ENCODE measurements at regions not wholly inside any gene's neighbourhood (a gene's known extent, or its start where the extent isn't known, plus 50 kb on each side); places are given as distances from the start of the nearest gene placed in this dataset.
"Not testable (repeated sequence)": the region's sequence is repeated elsewhere in the genome, so short reads cannot be mapped to it uniquely, and the experiment has no call there.

DNA sequence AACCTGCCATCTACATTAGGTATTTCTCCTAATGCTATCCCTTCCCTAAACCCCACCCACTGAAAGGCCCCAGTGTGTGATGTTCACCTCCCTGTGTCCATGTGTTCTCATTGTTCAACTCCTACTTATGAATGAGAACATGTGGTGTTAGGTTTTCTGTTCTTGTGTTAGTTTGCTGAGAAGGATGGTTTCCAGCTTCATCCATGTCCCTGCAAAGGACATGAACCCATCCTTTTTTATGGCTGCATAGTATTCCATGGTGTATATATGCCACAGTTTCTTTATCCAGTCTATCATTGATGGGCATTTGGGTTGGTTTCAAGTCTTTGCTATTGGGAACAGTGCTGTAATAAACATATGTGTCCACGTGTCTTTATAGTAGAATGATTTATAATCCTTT, 149.2 kb downstream of the PCDH7 start:
- DNase-seq (ENCODE audit: low read depth, low spot score), result not testable (repeated sequence)

DNA sequence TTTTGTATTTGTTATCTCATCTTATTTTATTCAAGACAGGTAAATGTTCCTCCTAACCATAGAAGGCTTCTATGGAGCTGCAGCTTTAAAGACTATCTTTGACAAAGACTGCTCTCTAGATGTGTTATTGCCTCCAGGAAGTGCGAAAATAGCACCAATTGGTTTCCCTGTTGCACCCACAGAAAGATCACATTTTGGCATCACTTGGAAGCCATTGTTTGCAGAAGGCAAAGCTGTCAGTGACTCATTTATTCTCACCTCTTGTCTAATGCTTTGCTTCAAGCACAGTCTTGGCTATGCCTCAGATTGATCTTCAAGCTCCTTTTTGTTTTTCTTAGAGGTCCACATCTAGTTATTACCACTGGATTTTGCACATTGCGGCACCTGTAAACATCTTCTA, 150.3 kb downstream of the PCDH7 start:
- no peak for DNase-seq (ENCODE audit: low read depth, low spot score)

DNA sequence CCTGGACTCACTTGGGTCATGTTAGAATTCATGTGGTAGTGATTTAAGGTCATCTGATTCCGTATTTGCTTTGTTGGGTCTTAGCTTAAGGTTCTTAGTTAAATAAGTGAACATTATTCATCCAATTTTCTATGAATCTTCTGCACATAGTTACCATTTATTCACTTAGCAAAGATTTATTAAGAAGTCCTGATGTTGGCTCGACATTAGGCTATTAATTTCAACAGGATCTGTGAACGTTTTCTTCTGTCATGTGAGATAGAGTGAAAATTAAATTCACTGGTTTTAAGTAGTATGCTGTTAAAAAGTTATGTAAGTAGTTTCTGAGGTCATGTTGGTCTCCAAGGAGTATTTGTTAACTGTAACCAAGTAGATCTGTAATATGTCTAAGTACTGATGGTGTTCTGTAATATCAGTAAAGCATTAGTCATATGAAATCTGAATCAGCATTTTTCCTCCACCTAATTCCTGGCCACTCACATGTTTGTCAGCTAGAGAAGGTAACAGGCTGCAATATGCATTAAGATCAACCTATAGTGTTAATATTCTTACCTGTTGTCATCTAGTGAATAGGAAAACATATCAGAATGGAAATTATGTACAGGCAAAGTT, 155.6 kb downstream of the PCDH7 start:
- no peak for DNase-seq (ENCODE audit: low read depth, low spot score)

GRCh38 chr4:30879855-30880598, 159.9 kb downstream of the PCDH7 start:
- DNase-seq (ENCODE audit: low read depth, low spot score), result no peak

DNA sequence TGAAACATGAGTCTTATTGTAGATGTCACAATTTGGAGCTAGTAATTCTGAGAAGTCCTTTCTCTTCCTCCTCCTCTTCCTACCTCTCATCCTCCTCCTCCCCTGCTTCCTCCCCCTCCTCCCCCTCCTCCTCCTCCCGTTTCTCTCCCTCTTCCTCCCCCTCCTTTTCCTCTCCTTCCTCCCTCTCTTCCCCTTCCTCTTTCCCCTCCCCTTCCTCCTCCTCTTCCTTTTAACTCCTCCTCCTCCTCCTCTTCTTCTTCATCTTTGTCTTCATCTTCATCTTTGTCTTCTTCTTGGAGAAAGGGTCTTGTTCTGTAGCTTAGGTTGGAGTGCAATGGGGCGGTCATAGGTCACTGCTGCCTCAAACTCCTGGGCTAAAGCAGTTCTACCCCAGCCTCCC, 161.8 kb downstream of the PCDH7 start:
- no peak for DNase-seq (ENCODE audit: low read depth, low spot score)

DNA sequence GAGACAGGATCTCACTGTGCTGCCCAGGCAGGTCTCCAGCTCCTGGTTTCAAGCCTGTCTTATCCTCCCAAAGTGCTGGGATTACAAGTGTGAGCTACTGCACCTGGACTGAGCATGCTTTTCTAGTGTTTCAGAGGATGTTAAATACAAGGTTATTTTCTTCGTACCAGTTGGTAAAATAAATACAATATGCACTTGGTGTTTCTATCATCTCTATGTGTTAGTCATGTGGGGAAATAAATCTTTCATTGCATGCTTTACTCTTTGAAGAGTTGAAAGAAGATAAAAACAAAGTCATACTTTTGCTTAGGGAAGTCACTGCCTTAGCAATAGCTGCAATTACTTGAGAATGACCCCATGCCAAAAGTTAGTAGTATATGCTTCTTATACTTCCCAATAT, 162.3 kb downstream of the PCDH7 start:
- no peak for DNase-seq (ENCODE audit: low read depth, low spot score)

GRCh38 chr4:30882995-30883675, 163.0 kb downstream of the PCDH7 start:
- no peak for DNase-seq (ENCODE audit: low read depth, low spot score)

GRCh38 chr4:30901461-30902451, 181.6 kb downstream of the PCDH7 start:
- DNase-seq (ENCODE audit: low read depth, low spot score), result no peak

- DNase-seq (ENCODE audit: low read depth, low spot score), result no peak
Observed at GRCh38 chr4:30903502-30904214, 183.5 kb downstream of the PCDH7 start.

- no peak for DNase-seq (ENCODE audit: low read depth, low spot score)
Observed at GRCh38 chr4:30904215-30904555, 184.0 kb downstream of the PCDH7 start.

DNA sequence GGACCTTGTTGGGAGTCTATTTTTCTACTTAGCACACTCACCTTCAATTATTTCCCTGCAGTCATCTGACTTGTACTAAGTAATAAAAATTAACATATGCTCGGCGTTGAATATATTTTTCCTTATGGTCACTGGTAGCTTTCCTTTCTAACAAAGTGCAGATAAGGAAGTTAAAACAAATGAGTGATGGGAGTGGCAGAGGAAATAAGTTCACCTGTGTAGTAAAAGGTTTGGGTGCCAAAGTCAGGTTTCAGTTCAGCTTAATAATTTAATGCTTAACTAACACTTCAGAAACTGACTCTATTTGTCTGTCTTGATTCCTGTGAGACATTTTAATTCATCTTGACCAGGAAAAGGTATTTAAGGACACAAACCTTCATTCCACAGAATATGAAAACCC, 184.4 kb downstream of the PCDH7 start:
- DNase-seq (ENCODE audit: low read depth, low spot score), result no peak

GRCh38 chr4:30912098-30912714, 192.0 kb downstream of the PCDH7 start:
- no peak for DNase-seq (ENCODE audit: low read depth, low spot score)

GRCh38 chr4:30916337-30917274, 196.4 kb downstream of the PCDH7 start:
- no peak for DNase-seq (ENCODE audit: low read depth, low spot score)

DNA sequence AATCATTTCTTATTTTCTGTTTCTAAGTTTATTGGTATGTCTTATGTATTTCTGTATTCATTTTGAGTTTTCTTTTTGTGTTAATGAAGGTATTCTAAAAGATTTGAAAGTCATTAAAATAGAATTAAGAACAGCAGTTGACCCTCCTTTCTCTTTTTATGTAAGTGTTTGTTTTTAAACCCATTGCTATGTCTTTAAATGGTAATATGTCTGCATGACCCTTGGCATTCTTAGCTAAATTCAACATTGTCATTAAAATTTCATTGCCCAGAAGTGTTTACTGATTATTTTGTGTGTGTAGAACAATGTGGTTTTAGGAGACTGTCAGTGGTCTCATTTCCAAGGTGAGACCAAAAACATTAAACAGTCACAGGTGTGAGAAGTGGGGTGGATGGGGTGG, 197.8 kb downstream of the PCDH7 start:
- DNase-seq (ENCODE audit: low read depth, low spot score), result no peak

DNA sequence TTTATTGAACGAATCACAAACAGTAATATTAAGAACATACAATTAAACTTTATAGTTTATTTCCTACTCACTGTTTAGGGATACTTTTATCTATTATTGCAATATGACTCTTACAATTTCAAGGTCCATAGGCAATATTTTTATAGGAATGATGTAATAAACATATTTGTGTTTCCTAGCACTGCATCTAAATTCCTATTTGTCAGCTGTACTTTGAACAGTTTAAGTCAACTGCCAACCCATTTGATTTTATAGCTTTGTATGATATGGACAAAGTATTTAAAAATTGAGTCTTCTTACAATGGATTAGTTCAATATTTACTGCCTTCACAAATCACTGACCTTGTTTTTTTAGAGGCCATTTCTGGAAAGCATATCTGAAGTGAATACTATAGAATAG, 199.3 kb downstream of the PCDH7 start:
- no peak for DNase-seq (ENCODE audit: low read depth, low spot score)

GRCh38 chr4:30920043-30920442, 199.9 kb downstream of the PCDH7 start:
- DNase-seq (ENCODE audit: low read depth, low spot score), result no peak

GRCh38 chr4:30922625-30923024, 202.5 kb downstream of the PCDH7 start:
- no peak for DNase-seq (ENCODE audit: low read depth, low spot score)

DNA sequence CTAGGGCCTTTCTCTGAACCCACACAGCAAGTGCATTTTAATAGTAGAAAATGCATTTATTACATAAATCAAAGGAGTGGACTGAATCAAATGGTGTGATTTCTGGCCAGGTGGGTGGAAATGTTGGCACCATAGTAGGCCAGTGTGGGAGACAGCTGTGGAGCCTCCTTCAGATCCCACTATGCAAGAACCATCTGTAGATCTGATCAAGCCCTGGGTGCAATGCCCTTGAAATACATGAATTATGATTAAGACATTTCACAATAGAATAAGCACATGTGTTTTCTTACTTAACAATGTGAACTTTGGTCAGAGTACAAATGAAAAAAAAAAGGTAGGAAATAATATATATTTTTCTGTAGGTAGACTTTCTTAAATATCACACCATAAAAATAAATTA, 204.3 kb downstream of the PCDH7 start:
- no peak for DNase-seq (ENCODE audit: low read depth, low spot score)

DNA sequence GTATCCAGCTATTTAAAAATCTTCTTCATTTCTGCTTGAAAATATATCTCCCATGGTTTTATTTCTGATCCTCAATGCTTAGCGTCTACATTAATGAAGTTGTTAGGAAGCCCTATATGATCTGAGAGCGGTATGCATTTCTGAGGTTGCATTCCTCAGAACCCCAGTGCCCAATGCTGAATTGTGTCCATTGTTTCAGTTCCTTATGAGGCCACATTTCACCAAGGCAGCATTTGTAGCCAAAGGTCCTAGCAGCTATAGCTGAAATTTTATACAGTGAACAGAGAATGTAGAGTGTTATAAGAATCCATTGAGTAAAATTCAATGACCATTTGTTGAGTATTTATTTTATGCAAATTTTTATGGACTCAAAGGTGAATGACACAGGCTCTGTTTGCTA, 209.5 kb downstream of the PCDH7 start:
- DNase-seq (ENCODE audit: low read depth, low spot score), result no peak

DNA sequence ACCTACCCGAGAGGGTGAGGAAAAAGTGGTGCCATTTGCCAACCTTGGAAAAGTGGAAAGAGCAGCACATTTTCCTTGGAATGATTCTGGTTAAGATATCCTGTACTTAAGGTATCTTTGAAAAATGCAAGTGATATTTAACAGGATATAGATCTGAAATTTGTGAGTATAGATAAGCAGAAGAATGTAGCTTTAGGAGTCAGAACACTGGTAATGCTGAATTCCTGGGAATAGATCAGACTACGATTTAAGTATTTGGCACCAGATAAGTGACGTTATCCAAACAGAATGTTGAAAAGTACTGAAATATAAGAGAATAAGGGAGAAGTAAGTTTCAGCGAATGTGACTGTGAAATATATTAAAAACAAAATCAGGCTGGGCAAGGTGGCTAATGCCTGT, 210.1 kb downstream of the PCDH7 start:
- DNase-seq (ENCODE audit: low read depth, low spot score), result no peak
